WTC11 (cell line): ENCODE measurements at regions not wholly inside any gene's neighbourhood (a gene's known extent, or its start where the extent isn't known, plus 50 kb on each side); places are given as distances from the start of the nearest gene placed in this dataset.

Experiments
- ATAC-seq: fragments of 200-7000 bp; cut with Tn5 transposase; 2 replicates; pipeline ENCODE4 v1.10.0; 2021; ENCODE audit warnings: mild to moderate bottlenecking, moderate library complexity
- CTCF ChIA-PET: fragments of 300-600 bp; sonication (Branson Sonifier 250); formaldehyde crosslinking; loops from one replicate; lab custom pipeline; 2021; ENCODE audit warnings: antibody characterized with exemption; lab: Charles Lee
- POLR2A ChIA-PET: fragments of 350-600 bp; sonication (Branson Sonifier 250); formaldehyde crosslinking; loops from one replicate; lab custom pipeline; 2021; ENCODE audit warnings: antibody characterized with exemption; lab: Charles Lee
- DNase-seq: peaks from one replicate; pipeline ENCODE4 v3.0.0; 2021; ENCODE audit warnings: low spot score
- H3K27ac Mint-ChIP-seq: 2 replicates; pipeline ENCODE4 v1.8.0; 2021; ENCODE audit warnings: mixed read lengths
- H3K27me3 Mint-ChIP-seq: 2 replicates; pipeline ENCODE4 v1.8.0; 2021; ENCODE audit warnings: low read depth, mild to moderate bottlenecking, moderate library complexity, mixed read lengths
- H3K36me3 Mint-ChIP-seq: 2 replicates; pipeline ENCODE4 v1.8.0; 2021; ENCODE audit warnings: mixed read lengths
- H3K4me1 Mint-ChIP-seq: 2 replicates; pipeline ENCODE4 v1.8.0; 2022; ENCODE audit warnings: mixed read lengths
- H3K4me3 Mint-ChIP-seq: 2 replicates; pipeline ENCODE4 v1.8.0; 2021; ENCODE audit warnings: mild to moderate bottlenecking, moderate library complexity, mixed read lengths
- H3K9me3 Mint-ChIP-seq: 2 replicates; pipeline ENCODE4 v1.8.0; 2021; ENCODE audit warnings: mixed read lengths
- ELF4 ChIP-seq: sonication (generic); formaldehyde crosslinking; IDR thresholded peaks from 2 replicates; pipeline ENCODE4 v1.8.1; 2022; ENCODE audit warnings: low read depth, mild to moderate bottlenecking, moderate library complexity, missing genetic modification reagents
- EMX1 ChIP-seq: fragments of 250-450 bp; sonication (Bioruptor Pico); IDR thresholded peaks from 2 replicates; pipeline ENCODE4 v1.8.0; 2021; ENCODE audit warnings: mild to moderate bottlenecking
- GABPB1 ChIP-seq: sonication (generic); formaldehyde crosslinking; IDR thresholded peaks from 2 replicates; pipeline ENCODE4 v1.8.1; 2023; ENCODE audit warnings: mild to moderate bottlenecking, missing genetic modification reagents
- IRF2 ChIP-seq: sonication (generic); formaldehyde crosslinking; IDR thresholded peaks from 2 replicates; pipeline ENCODE4 v1.8.0; 2022; ENCODE audit warnings: low read depth, missing genetic modification reagents, borderline replicate concordance
- MYBL2 ChIP-seq: sonication (generic); formaldehyde crosslinking; IDR thresholded peaks from 2 replicates; pipeline ENCODE4 v1.8.1; 2023; ENCODE audit warnings: mild to moderate bottlenecking, moderate library complexity, missing genetic modification reagents
- NFYB ChIP-seq: sonication (generic); formaldehyde crosslinking; conservative IDR thresholded peaks from 2 replicates; pipeline ENCODE4 v1.8.0; 2022; ENCODE audit warnings: low read depth, missing genetic modification reagents
- NR1H2 ChIP-seq: sonication (generic); formaldehyde crosslinking; IDR thresholded peaks from 2 replicates; pipeline ENCODE4 v1.9.0; 2021; ENCODE audit warnings: mild to moderate bottlenecking, moderate library complexity, missing genetic modification reagents
- OVOL2 ChIP-seq: fragments of 250-450 bp; sonication (Bioruptor Pico); IDR thresholded peaks from 2 replicates; pipeline ENCODE4 v1.9.0; 2021; ENCODE audit warnings: mild to moderate bottlenecking, borderline replicate concordance
- PRRX2 ChIP-seq: fragments of 250-450 bp; sonication (Bioruptor Pico); IDR thresholded peaks from 2 replicates; pipeline ENCODE4 v1.8.0; 2021; ENCODE audit warnings: mild to moderate bottlenecking
- SOX15 ChIP-seq: fragments of 250-450 bp; sonication (Bioruptor Pico); IDR thresholded peaks from 2 replicates; pipeline ENCODE4 v1.9.0; 2021; ENCODE audit warnings: mild to moderate bottlenecking
- TP53 ChIP-seq: sonication (generic); formaldehyde crosslinking; IDR thresholded peaks from 2 replicates; pipeline ENCODE4 v1.8.1; 2023; ENCODE audit warnings: mild to moderate bottlenecking, missing genetic modification reagents
- ZBTB21 ChIP-seq: sonication (generic); formaldehyde crosslinking; IDR thresholded peaks from 2 replicates; pipeline ENCODE4 v1.8.1; 2023; ENCODE audit warnings: mild to moderate bottlenecking, missing genetic modification reagents, borderline replicate concordance
- ZNF219 ChIP-seq: sonication (generic); formaldehyde crosslinking; IDR thresholded peaks from 2 replicates; pipeline ENCODE4 v1.8.0; 2023; ENCODE audit warnings: missing genetic modification reagents, mild to moderate bottlenecking, borderline replicate concordance
- ZNF232 ChIP-seq: sonication (generic); formaldehyde crosslinking; IDR thresholded peaks from 2 replicates; pipeline ENCODE4 v1.8.0; 2022; ENCODE audit warnings: mild to moderate bottlenecking, missing genetic modification reagents
- ZNF416 ChIP-seq: fragments of 250-450 bp; sonication (Bioruptor Pico); IDR thresholded peaks from 2 replicates; pipeline ENCODE4 v1.9.0; 2021; ENCODE audit warnings: mild to moderate bottlenecking, inconsistent platforms
- ZNF423 ChIP-seq: fragments of 250-450 bp; sonication (Bioruptor Pico); IDR thresholded peaks from 2 replicates; pipeline ENCODE4 v2.1.2; 2022; ENCODE audit warnings: mild to moderate bottlenecking, moderate library complexity
- TF ChIP-seq, protein P1 (sequence below): fragments of 250-450 bp; sonication (Bioruptor Pico); IDR thresholded peaks from 2 replicates; pipeline ENCODE4 v1.8.0; 2021; ENCODE audit warnings: mild to moderate bottlenecking
- TF ChIP-seq, protein P2 (sequence below): sonication (generic); formaldehyde crosslinking; IDR thresholded peaks from 2 replicates; pipeline ENCODE4 v1.8.0; 2022; ENCODE audit warnings: mild to moderate bottlenecking, missing genetic modification reagents
- TF ChIP-seq, protein P3 (sequence below): fragments of 200-600 bp; IDR thresholded peaks from 2 replicates; pipeline ENCODE4 v1.8.0; 2022; ENCODE audit warnings: antibody characterized with exemption
- TF ChIP-seq, protein P4 (sequence below): sonication (generic); formaldehyde crosslinking; conservative IDR thresholded peaks from 2 replicates; pipeline ENCODE4 v1.8.1; 2022; ENCODE audit warnings: mild to moderate bottlenecking, missing genetic modification reagents
- TF ChIP-seq, protein P5 (sequence below): sonication (generic); formaldehyde crosslinking; IDR thresholded peaks from 2 replicates; pipeline ENCODE4 v1.8.1; 2023; ENCODE audit warnings: mild to moderate bottlenecking, missing genetic modification reagents
- TF ChIP-seq, protein P6 (sequence below): sonication (generic); formaldehyde crosslinking; IDR thresholded peaks from 2 replicates; pipeline ENCODE4 v1.8.1; 2023; ENCODE audit warnings: mild to moderate bottlenecking, moderate library complexity, missing genetic modification reagents
- TF ChIP-seq, protein P7 (sequence below): sonication (generic); formaldehyde crosslinking; IDR thresholded peaks from 2 replicates; pipeline ENCODE4 v1.8.1; 2022; ENCODE audit warnings: low read depth, mild to moderate bottlenecking, moderate library complexity, missing genetic modification reagents, borderline replicate concordance
- TF ChIP-seq, protein P8 (sequence below): sonication (generic); formaldehyde crosslinking; IDR thresholded peaks from 2 replicates; pipeline ENCODE4 v1.8.1; 2022; ENCODE audit warnings: mild to moderate bottlenecking, missing genetic modification reagents, moderate library complexity, borderline replicate concordance

DNA sequence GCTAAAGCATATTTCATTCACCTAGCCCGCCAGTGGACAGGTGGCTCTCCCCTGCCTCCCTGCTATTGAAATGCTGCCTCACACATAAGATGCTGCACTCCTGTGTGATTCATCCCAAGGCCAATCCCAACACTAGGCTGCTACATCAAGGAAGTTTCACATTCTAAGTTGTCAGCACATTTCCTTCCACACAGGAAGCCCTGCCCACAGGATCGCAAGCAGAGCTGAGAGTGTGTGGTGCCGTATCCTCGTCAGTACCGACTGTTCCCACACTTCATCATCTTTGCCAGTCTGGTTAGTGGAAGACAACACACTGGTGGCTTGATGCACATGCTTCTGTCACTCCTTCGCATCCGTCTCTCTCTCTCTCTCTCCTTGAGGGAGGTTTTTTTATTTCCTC is 194.3 kb upstream of the PPP2R2D start:
- ATAC-seq = no peak
- CTCF ChIA-PET = no interaction called here
- Mint-ChIP-seq H3K4me3 (no peak overlapping the region), H3K27ac (no peak overlapping the region), H3K27me3 (peaks cover 2% of the 10 kb centered on the region; the same call in 1 of the 2 replicates), H3K9me3 (peaks cover 17% of the 10 kb centered on the region), H3K4me1 (peaks cover 6% of the 10 kb centered on the region), H3K36me3 (peaks cover 15% of the 10 kb centered on the region)
- TF ChIP-seq, protein P1, sequence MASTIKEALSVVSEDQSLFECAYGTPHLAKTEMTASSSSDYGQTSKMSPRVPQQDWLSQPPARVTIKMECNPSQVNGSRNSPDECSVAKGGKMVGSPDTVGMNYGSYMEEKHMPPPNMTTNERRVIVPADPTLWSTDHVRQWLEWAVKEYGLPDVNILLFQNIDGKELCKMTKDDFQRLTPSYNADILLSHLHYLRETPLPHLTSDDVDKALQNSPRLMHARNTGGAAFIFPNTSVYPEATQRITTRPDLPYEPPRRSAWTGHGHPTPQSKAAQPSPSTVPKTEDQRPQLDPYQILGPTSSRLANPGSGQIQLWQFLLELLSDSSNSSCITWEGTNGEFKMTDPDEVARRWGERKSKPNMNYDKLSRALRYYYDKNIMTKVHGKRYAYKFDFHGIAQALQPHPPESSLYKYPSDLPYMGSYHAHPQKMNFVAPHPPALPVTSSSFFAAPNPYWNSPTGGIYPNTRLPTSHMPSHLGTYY (CRISPR knock-in tag) = no peak
- TF ChIP-seq ELF4 (CRISPR knock-in tag) = no peak
- TF ChIP-seq, protein P2, sequence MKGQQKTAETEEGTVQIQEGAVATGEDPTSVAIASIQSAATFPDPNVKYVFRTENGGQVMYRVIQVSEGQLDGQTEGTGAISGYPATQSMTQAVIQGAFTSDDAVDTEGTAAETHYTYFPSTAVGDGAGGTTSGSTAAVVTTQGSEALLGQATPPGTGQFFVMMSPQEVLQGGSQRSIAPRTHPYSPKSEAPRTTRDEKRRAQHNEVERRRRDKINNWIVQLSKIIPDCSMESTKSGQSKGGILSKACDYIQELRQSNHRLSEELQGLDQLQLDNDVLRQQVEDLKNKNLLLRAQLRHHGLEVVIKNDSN (CRISPR knock-in tag) = no peak
- TF ChIP-seq, protein P3, sequence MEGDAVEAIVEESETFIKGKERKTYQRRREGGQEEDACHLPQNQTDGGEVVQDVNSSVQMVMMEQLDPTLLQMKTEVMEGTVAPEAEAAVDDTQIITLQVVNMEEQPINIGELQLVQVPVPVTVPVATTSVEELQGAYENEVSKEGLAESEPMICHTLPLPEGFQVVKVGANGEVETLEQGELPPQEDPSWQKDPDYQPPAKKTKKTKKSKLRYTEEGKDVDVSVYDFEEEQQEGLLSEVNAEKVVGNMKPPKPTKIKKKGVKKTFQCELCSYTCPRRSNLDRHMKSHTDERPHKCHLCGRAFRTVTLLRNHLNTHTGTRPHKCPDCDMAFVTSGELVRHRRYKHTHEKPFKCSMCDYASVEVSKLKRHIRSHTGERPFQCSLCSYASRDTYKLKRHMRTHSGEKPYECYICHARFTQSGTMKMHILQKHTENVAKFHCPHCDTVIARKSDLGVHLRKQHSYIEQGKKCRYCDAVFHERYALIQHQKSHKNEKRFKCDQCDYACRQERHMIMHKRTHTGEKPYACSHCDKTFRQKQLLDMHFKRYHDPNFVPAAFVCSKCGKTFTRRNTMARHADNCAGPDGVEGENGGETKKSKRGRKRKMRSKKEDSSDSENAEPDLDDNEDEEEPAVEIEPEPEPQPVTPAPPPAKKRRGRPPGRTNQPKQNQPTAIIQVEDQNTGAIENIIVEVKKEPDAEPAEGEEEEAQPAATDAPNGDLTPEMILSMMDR = no peak
- DNase-seq = no peak
- POLR2A ChIA-PET = no interaction called here

DNA sequence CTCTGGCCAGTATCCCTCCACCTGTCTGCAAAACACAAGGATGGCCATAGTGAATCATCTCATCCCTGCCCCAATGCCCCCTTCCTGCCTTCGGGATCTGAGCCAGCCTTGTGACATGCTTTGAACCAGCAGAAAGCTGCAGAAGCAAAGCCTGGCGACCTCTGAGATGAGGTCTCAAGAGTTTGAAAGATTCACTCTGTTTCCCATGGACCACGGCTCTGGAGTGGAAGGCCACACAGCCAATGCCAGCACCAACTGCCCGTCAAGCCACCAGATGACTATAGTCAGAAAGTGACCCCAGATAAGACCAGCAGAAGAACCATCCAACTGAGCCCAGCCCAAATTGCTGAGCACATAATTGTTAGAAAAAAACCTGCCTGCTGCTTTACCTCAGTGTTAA is 193.9 kb upstream of the PPP2R2D start:
- CTCF ChIA-PET = no interaction called here
- POLR2A ChIA-PET = no interaction called here
- ATAC-seq = no peak

DNA sequence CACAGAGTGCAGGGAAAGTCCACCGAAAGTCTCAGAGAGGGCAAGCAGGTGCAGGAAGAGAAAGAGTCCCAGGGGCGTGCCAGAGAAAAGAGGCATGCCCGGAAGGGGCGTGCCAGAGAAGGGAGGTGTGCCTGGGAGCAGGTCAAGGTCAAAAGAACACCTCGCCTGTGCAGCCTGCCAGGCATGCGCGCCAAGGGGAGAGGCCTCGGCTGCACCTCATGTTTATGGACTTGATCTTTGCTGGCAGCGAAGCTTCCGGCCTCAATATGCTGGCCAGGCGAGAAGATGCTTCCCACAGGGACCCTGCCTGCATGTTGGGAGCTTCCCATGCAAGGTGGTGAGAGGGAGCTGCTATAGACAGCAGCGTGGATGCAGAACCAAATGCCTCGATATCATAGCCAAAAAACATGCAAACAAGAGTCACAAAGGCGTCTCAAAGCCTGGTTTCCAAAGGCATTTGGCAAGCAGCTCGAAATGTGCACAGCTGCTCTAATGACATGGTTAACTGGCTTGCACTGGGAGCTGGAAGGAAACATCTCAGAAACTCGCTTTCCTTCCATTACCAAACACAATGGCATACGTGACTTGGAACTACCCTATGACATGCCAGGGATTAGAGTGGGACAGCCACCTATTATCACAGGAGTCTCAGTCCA is 192.5 kb upstream of the PPP2R2D start:
- no peak overlapping the region for H3K27ac Mint-ChIP-seq
- ChIA-PET CTCF (no interaction called here), POLR2A (no interaction called here)
- H3K9me3 Mint-ChIP-seq = peaks cover 17% of the 10 kb centered on the region
- peaks cover 2% of the 10 kb centered on the region; the same call in 1 of the 2 replicates for H3K27me3 Mint-ChIP-seq
- ATAC-seq (no peak), DNase-seq (no peak)
- peaks cover 2% of the 10 kb centered on the region for H3K4me1 Mint-ChIP-seq
- H3K36me3 Mint-ChIP-seq = peaks cover 15% of the 10 kb centered on the region
- H3K4me3 Mint-ChIP-seq = no peak overlapping the region
- TF ChIP-seq, protein P4, sequence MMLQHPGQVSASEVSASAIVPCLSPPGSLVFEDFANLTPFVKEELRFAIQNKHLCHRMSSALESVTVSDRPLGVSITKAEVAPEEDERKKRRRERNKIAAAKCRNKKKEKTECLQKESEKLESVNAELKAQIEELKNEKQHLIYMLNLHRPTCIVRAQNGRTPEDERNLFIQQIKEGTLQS (CRISPR knock-in tag) = no peak
- TF ChIP-seq, protein P5, sequence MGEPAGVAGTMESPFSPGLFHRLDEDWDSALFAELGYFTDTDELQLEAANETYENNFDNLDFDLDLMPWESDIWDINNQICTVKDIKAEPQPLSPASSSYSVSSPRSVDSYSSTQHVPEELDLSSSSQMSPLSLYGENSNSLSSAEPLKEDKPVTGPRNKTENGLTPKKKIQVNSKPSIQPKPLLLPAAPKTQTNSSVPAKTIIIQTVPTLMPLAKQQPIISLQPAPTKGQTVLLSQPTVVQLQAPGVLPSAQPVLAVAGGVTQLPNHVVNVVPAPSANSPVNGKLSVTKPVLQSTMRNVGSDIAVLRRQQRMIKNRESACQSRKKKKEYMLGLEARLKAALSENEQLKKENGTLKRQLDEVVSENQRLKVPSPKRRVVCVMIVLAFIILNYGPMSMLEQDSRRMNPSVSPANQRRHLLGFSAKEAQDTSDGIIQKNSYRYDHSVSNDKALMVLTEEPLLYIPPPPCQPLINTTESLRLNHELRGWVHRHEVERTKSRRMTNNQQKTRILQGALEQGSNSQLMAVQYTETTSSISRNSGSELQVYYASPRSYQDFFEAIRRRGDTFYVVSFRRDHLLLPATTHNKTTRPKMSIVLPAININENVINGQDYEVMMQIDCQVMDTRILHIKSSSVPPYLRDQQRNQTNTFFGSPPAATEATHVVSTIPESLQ (CRISPR knock-in tag) = no peak
- TF ChIP-seq ZNF232 (CRISPR knock-in tag) = no peak
- TF ChIP-seq, protein P6, sequence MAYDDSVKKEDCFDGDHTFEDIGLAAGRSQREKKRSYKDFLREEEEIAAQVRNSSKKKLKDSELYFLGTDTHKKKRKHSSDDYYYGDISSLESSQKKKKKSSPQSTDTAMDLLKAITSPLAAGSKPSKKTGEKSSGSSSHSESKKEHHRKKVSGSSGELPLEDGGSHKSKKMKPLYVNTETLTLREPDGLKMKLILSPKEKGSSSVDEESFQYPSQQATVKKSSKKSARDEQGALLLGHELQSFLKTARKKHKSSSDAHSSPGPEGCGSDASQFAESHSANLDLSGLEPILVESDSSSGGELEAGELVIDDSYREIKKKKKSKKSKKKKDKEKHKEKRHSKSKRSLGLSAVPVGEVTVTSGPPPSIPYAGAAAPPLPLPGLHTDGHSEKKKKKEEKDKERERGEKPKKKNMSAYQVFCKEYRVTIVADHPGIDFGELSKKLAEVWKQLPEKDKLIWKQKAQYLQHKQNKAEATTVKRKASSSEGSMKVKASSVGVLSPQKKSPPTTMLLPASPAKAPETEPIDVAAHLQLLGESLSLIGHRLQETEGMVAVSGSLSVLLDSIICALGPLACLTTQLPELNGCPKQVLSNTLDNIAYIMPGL (CRISPR knock-in tag) = no peak
- no peak for TF ChIP-seq NFYB
- TF ChIP-seq ZNF219 (CRISPR knock-in tag) = no peak
- TF ChIP-seq GABPB1 (CRISPR knock-in tag) = no peak
- TF ChIP-seq, protein P7, sequence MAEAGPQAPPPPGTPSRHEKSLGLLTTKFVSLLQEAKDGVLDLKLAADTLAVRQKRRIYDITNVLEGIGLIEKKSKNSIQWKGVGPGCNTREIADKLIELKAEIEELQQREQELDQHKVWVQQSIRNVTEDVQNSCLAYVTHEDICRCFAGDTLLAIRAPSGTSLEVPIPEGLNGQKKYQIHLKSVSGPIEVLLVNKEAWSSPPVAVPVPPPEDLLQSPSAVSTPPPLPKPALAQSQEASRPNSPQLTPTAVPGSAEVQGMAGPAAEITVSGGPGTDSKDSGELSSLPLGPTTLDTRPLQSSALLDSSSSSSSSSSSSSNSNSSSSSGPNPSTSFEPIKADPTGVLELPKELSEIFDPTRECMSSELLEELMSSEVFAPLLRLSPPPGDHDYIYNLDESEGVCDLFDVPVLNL (CRISPR knock-in tag) = no peak
- no peak for TF ChIP-seq ZNF416
- no peak for TF ChIP-seq IRF2
- no peak for TF ChIP-seq ZNF423
- no peak for TF ChIP-seq ZBTB21 (CRISPR knock-in tag)
- no peak for TF ChIP-seq TP53 (CRISPR knock-in tag)
- TF ChIP-seq EMX1 (CRISPR knock-in tag) = no peak
- TF ChIP-seq, protein P8, sequence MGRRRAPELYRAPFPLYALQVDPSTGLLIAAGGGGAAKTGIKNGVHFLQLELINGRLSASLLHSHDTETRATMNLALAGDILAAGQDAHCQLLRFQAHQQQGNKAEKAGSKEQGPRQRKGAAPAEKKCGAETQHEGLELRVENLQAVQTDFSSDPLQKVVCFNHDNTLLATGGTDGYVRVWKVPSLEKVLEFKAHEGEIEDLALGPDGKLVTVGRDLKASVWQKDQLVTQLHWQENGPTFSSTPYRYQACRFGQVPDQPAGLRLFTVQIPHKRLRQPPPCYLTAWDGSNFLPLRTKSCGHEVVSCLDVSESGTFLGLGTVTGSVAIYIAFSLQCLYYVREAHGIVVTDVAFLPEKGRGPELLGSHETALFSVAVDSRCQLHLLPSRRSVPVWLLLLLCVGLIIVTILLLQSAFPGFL (CRISPR knock-in tag) = no peak
- TF ChIP-seq MYBL2 (CRISPR knock-in tag) = no peak
- TF ChIP-seq NR1H2 (CRISPR knock-in tag) = no peak

More for the DNA sequence above, 193.9 kb upstream of the PPP2R2D start:
- no peak for TF ChIP-seq PRRX2 (CRISPR knock-in tag)
- no peak for TF ChIP-seq SOX15 (CRISPR knock-in tag)
- TF ChIP-seq OVOL2 (CRISPR knock-in tag) = no peak
- no peak for TF ChIP-seq ZNF232 (CRISPR knock-in tag)
- peaks cover 6% of the 10 kb centered on the region for H3K4me1 Mint-ChIP-seq
- no peak overlapping the region for H3K27ac Mint-ChIP-seq
- H3K36me3 Mint-ChIP-seq = peaks cover 15% of the 10 kb centered on the region
- peaks cover 17% of the 10 kb centered on the region for H3K9me3 Mint-ChIP-seq
- H3K4me3 Mint-ChIP-seq = no peak overlapping the region
- peaks cover 2% of the 10 kb centered on the region; the same call in 1 of the 2 replicates for H3K27me3 Mint-ChIP-seq
- DNase-seq = no peak
